Lower lobe of right lung (tissue), 2 donors: ENCODE measurements at regions not wholly inside any gene's neighbourhood (a gene's known extent, or its start where the extent isn't known, plus 50 kb on each side); places are given as distances from the start of the nearest gene placed in this dataset.
"Not testable (repeated sequence)": the region's sequence is repeated elsewhere in the genome, so short reads cannot be mapped to it uniquely, and the experiment has no call there.

ENCODE experiments used
- ATAC-seq, 2 donors: fragments of 200-7000 bp; cut with Tn5 transposase; one replicate each; pipeline ENCODE4 v1.9.1; 2020 to 2022; ENCODE audit warnings: mild to moderate bottlenecking in 2 of 2, moderate library complexity in 2 of 2
- DNase-seq: peaks from one replicate; pipeline ENCODE4 v3.0.0-alpha.2; 2020
- H3K27ac ChIP-seq: fragments of 200-600 bp; one replicate; pipeline ENCODE4 v1.8.0; 2022
- H3K27me3 ChIP-seq: fragments of 200-600 bp; one replicate; pipeline ENCODE4 v1.8.0; 2022; ENCODE audit warnings: low read depth
- H3K36me3 ChIP-seq: fragments of 200-600 bp; one replicate; pipeline ENCODE4 v1.8.0; 2022; ENCODE audit warnings: mild to moderate bottlenecking
- H3K4me1 ChIP-seq: fragments of 200-600 bp; one replicate; pipeline ENCODE4 v1.8.0; 2022
- H3K4me3 ChIP-seq: fragments of 200-600 bp; one replicate; pipeline ENCODE4 v1.8.0; 2022; ENCODE audit warnings: mild to moderate bottlenecking
- H3K9me3 ChIP-seq: fragments of 200-600 bp; one replicate; pipeline ENCODE4 v1.8.0; 2022
- intact Hi-C: fragments of 100-400 bp; cut with DNase I; formaldehyde crosslinking; loops from one replicate; pipeline ENCODE4 v1.11.0; 2022
- TF ChIP-seq, protein P1 (sequence below): fragments of 200-600 bp; IDR thresholded peaks from one replicate; pipeline ENCODE4 v1.8.0; 2022; ENCODE audit warnings: antibody characterized with exemption, mild to moderate bottlenecking
- donor health status: DM: no; HTN: yes; CAD: no; lungs with severe emphysema.

DNA sequence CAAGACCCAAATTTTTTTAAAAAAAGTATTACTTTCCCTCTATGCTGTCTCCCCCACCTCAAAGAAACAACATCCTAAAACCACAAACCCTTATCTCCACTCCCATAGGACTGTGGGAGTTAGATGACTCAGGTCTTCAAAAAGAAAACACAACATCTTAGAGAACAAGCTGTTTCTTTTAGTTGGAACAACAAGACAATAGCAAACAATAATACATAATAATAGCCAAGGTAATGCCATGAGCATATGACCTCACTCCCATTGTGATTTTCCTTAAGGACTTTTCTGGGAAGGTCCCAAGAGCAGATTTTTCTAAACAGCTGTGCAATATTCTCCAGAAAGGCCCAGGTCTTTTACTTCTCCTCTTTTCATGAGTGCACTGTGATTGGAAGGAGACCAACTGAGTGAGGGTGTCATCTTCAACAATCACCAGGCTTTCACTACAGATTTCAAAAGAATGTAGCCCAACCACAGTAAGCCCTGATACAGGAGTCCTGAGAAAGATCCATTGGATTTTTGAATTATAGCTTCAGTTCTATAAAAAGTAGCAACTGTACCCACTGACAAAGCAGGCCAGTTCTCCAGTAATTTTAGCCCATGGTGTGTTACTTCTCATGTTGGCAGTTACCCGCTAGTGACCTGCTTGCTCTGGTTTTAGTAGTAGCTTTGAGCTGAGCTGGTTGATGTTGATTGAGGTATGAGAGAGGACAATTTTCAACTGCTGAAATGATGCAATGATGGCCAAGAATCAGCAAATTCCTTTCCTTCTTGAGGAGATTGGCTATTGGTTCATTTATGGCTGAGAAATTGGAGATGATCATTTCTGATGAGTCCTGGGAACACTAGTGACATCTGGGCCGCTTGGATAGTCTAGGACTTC lies 144.5 kb upstream of the TCF4 start:
- TF ChIP-seq, protein P1, sequence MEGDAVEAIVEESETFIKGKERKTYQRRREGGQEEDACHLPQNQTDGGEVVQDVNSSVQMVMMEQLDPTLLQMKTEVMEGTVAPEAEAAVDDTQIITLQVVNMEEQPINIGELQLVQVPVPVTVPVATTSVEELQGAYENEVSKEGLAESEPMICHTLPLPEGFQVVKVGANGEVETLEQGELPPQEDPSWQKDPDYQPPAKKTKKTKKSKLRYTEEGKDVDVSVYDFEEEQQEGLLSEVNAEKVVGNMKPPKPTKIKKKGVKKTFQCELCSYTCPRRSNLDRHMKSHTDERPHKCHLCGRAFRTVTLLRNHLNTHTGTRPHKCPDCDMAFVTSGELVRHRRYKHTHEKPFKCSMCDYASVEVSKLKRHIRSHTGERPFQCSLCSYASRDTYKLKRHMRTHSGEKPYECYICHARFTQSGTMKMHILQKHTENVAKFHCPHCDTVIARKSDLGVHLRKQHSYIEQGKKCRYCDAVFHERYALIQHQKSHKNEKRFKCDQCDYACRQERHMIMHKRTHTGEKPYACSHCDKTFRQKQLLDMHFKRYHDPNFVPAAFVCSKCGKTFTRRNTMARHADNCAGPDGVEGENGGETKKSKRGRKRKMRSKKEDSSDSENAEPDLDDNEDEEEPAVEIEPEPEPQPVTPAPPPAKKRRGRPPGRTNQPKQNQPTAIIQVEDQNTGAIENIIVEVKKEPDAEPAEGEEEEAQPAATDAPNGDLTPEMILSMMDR: no peak
- intact Hi-C loops: no loop called here

DNA sequence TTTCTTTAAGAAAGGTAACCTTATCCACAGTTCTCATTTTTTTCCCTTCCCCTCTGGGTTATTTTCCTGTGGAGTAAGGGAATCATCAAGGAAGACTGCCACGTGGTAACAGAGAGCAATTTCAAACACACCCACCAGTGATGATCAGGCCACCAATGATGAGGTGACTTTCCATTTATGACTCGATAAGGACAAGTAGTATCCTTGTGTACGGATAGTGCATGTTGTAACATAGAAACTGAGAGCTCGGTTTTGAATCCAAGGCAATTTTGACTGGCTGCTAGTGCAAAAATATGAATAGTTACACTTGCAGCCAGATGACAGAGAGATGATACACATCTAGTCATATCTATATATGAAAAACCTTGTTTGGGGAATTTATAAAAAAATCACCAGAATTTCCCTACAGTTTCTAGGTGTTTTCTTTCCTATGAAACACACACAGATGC lies 143.6 kb upstream of the TCF4 start:
- Histone ChIP-seq H3K27ac (no peak overlapping the region), H3K4me3 (no peak overlapping the region), H3K4me1 (no peaks in the 10 kb centered on the region), H3K9me3 (no peaks in the 10 kb centered on the region), H3K27me3 (no peaks in the 10 kb centered on the region), H3K36me3 (no peaks in the 10 kb centered on the region)
- intact Hi-C loops: no loop called here
- DNase-seq (no peak), ATAC-seq (no peak)
- TF ChIP-seq, protein P1: no peak

More for the DNA sequence above, 144.5 kb upstream of the TCF4 start:
- DNase-seq: no peak
- Histone ChIP-seq H3K36me3 (no peaks in the 10 kb centered on the region), H3K4me1 (no peaks in the 10 kb centered on the region), H3K9me3 (no peaks in the 10 kb centered on the region), H3K27me3 (no peaks in the 10 kb centered on the region), H3K27ac (no peak overlapping the region), H3K4me3 (no peak overlapping the region)
- no peak for ATAC-seq

DNA sequence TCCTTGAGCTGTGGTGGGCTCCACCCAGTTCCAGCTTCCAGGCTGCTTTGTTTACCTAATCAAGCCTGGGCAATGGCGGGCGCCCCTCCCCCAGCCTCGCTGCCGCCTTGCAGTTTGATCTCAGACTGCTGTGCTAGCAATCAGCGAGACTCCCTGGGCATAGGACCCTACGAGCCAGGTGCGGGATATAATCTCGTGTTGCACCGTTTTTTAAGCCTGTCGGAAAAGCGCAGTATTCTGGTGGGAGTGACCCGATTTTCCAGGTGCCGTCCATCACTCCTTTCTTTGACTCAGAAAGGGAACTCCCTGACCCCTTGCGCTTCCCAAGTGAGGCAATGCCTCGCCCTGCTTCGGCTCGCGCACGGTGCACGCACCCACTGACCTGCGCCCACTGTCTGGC lies 133.0 kb upstream of the TCF4 start:
- H3K27me3 ChIP-seq, H3K9me3 ChIP-seq, intact Hi-C loops, DNase-seq, H3K36me3 ChIP-seq, H3K4me3 ChIP-seq, ATAC-seq, H3K4me1 ChIP-seq, H3K27ac ChIP-seq: not testable (repeated sequence)

DNA sequence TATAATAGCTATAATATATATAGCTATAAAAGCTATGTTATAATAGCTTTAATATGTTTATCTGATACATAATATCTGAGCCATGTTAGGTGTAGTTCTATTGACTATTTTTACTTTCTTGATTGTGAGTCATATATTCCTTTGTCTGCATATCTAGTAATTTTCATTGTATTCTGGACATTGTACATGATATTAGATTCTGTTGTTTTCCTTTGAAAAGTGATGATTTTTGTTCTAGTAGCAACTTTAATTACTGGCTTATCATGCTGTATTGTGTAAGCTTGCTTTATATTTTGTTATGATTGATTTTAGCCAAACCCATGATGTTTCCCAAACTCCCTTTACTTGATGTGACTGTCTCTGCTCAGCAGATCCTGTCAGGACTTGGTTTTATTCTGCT lies 125.7 kb upstream of the TCF4 start:
- H3K9me3 ChIP-seq: peaks cover 14% of the 10 kb centered on the region
- intact Hi-C loops: no loop called here
- no peak for ATAC-seq
- no peaks in the 10 kb centered on the region for H3K36me3 ChIP-seq
- TF ChIP-seq, protein P1: no peak
- DNase-seq: no peak
- no peak overlapping the region for H3K27ac ChIP-seq
- no peak overlapping the region for H3K4me3 ChIP-seq
- H3K27me3 ChIP-seq: no peaks in the 10 kb centered on the region
- H3K4me1 ChIP-seq: no peaks in the 10 kb centered on the region

DNA sequence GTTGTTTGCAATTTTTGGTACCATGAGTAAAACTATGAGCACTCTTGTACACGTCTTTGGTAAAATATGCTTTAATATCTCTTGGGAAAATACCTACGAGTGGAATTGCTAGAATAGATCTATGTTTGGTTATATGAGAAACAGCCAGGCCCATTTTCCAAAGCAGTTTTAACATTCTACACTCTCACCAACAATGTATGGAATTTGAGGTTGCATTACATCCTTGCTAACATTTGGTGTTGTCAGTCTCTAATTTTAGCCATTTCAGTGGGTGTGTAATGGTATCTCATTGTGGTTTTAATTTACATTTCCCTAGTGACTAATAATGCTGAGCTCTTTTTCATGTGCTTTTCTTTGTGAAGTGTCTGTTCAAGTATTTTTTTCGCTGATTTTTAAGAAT lies 118.9 kb upstream of the TCF4 start:
- H3K27ac ChIP-seq: no peak overlapping the region
- DNase-seq (no peak), ATAC-seq (no peak)
- H3K4me3 ChIP-seq: no peak overlapping the region
- TF ChIP-seq, protein P1: no peak
- H3K36me3 ChIP-seq: no peaks in the 10 kb centered on the region
- H3K27me3 ChIP-seq: no peaks in the 10 kb centered on the region
- H3K4me1 ChIP-seq: no peaks in the 10 kb centered on the region
- H3K9me3 ChIP-seq: peaks cover 3% of the 10 kb centered on the region
- intact Hi-C loops: no loop called here

DNA sequence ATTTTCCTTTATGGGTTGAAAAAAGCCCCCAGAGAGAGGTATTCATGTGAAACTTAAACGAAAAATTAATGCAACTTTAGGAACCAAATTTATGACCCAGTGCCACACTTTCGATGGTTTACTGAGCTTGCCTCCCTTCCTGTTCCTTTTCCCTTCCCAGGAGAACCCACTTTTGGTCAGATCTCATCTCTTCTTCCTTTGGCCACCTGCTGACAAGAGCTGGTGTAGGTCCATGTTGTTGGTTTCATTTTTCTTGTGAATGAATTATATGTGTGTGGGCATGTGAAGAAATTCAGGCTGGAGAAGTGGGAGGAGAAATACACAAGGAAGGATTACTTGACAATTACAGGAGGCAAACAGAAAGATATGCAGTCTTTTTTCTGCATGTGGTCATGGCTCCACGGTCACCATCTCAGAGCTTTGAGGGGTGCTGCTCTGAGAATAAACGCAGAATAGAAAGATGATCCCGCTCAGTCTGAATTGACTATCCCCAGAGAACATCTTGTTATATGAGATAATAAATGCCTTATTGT lies 111.3 kb upstream of the TCF4 start:
- H3K4me1 ChIP-seq: no peaks in the 10 kb centered on the region
- H3K9me3 ChIP-seq: peaks cover 3% of the 10 kb centered on the region
- ATAC-seq (no peak), DNase-seq (no peak)
- H3K27ac ChIP-seq: no peak overlapping the region
- intact Hi-C loops: no loop called here
- H3K27me3 ChIP-seq: no peaks in the 10 kb centered on the region
- H3K4me3 ChIP-seq: no peak overlapping the region
- no peaks in the 10 kb centered on the region for H3K36me3 ChIP-seq
- TF ChIP-seq, protein P1: no peak
